Mucosa of rectum (tissue), 2 donors: ENCODE measurements at regions not wholly inside any gene's neighbourhood (a gene's known extent, or its start where the extent isn't known, plus 50 kb on each side); places are given as distances from the start of the nearest gene placed in this dataset.
"Not testable (repeated sequence)": the region's sequence is repeated elsewhere in the genome, so short reads cannot be mapped to it uniquely, and the experiment has no call there.

Experiments used
- H3K27ac ChIP-seq, 2 donors: one replicate each; pipeline ENCODE4 v1.7.0; 2013; ENCODE audit warnings: inconsistent platforms in 2 of 2, low read depth in 2 of 2, low read length in 2 of 2
- H3K27me3 ChIP-seq, 2 donors: one replicate each; pipeline ENCODE4 v1.7.0; 2013; ENCODE audit warnings: low read length in 2 of 2; ENCODE audit not compliant: control insufficient read depth in 2 of 2, insufficient read depth in 2 of 2
- H3K36me3 ChIP-seq, 2 donors: one replicate each; pipeline ENCODE4 v1.7.0; 2013; ENCODE audit warnings: low read length in 2 of 2; ENCODE audit not compliant: control insufficient read depth in 2 of 2, insufficient read depth in 2 of 2
- H3K4me1 ChIP-seq, 2 donors: one replicate each; pipeline ENCODE4 v1.7.0; 2013; ENCODE audit warnings: low read length in 2 of 2, mild to moderate bottlenecking in 1 of 2; ENCODE audit not compliant: control insufficient read depth in 2 of 2, insufficient read depth in 2 of 2
- H3K4me3 ChIP-seq, 2 donors: one replicate each; pipeline ENCODE4 v1.7.0; 2013; ENCODE audit warnings: low read length in 2 of 2
- H3K9ac ChIP-seq, 2 donors: one replicate each; pipeline ENCODE4 v1.7.0; 2013; ENCODE audit warnings: low read length in 2 of 2, low read depth in 1 of 2, mild to moderate bottlenecking in 1 of 2
- H3K9me3 ChIP-seq, 2 donors: one replicate each; pipeline ENCODE4 v1.7.0; 2013; ENCODE audit warnings: low read length in 2 of 2; ENCODE audit not compliant: control insufficient read depth in 2 of 2
- donor health status: healthy.
- donor health status: Normal muscosa, but diverticular disease.

DNA sequence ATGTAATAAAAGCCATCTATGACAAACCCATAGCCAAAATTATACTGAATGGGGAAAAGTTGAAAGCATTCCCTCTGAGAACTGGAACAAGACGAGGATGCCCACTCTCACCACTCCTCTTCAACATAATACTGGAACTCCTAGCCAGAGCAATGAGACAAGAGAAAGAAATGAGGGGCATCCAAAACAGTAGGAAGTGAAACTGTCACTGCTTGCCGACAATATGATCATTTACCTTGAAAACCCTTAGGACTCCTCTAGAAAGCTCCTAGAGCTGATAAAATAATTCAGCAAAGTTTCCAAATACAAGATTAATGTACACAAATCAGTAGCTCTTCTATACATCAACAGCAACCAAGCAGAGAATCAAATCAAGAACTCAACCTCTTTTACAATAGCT is 241.0 kb upstream of the ZEB2 start:
- H3K27ac ChIP-seq, H3K27me3 ChIP-seq, H3K9ac ChIP-seq, H3K4me1 ChIP-seq, H3K4me3 ChIP-seq, H3K36me3 ChIP-seq, H3K9me3 ChIP-seq: not testable (repeated sequence)

GRCh38 chr2:144759746-144760145 is 239.8 kb upstream of the ZEB2 start:
- Histone ChIP-seq H3K27ac (no peak overlapping the region), H3K9me3 (no peaks in the 10 kb centered on the region), H3K9ac (no peak overlapping the region), H3K36me3 (no peaks in the 10 kb centered on the region), H3K4me1 (no peaks in the 10 kb centered on the region), H3K27me3 (no peaks in the 10 kb centered on the region), H3K4me3 (no peak overlapping the region)

GRCh38 chr2:144758196-144758595 is 238.3 kb upstream of the ZEB2 start:
- H3K4me1 ChIP-seq, H3K27me3 ChIP-seq, H3K4me3 ChIP-seq, H3K9me3 ChIP-seq, H3K27ac ChIP-seq, H3K9ac ChIP-seq, H3K36me3 ChIP-seq: not testable (repeated sequence)

DNA sequence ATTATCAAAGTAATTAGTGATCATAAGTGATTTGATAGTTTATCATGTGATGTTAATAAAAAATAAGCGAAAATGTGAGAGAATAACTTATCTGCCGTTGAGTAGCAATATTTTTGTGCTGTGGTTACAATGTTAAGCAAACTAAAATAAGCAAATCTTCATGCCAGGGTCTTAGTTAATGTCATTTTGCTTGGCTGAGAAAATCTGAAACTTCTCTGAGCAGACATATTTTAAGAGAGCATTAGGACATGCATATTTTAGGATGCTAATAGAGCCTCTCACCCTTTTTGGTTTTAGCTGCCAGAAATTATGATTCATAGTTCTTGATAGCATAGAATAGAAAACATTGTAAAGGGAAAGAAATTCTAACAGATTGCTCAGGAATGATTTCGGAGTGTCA is 233.5 kb upstream of the ZEB2 start:
- Histone ChIP-seq H3K36me3 (no peaks in the 10 kb centered on the region), H3K9me3 (peaks cover 0 to 4% of the 10 kb centered on the region in 2 donors), H3K27ac (no peak overlapping the region), H3K4me1 (no peaks in the 10 kb centered on the region), H3K4me3 (no peak overlapping the region), H3K27me3 (no peaks in the 10 kb centered on the region), H3K9ac (no peak overlapping the region)

DNA sequence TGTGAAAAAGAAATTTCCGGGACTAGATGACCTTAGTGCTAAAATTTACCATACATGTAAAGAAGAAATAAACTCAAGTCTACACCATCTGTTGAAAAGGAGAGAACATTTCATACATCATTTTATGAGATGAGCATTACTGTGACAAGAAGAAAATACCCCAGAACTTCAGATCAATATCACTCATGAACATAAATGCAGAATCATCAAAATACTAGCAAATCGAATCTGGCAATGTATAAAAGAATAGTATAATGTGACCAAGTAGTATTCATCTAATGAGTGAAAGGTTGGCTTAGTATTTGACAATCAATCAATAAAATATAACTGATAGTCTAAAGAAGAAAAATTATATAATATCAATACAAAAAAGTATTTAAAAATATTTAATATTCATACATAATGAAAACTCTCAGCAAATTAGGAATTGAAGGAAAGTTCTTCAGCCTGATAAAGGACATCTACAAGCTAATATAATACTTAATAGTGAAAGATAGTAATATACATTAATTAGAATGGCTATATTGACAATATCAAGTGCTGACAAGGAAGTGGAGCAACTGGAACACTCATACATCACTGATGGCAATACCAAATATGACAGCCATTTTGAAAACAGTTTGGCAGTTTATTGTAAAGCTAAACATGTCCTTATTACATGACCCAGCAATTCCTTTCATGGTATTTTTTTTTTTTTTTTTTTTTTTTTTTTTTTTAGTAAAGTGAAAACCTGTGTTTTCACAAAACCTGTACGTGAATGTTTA is 231.4 kb upstream of the ZEB2 start:
- no peak overlapping the region for H3K27ac ChIP-seq
- H3K9ac ChIP-seq, result no peak overlapping the region
- no peaks in the 10 kb centered on the region for H3K4me1 ChIP-seq
- no peak overlapping the region for H3K4me3 ChIP-seq
- no peaks in the 10 kb centered on the region for H3K36me3 ChIP-seq
- peaks cover 4 to 9% of the 10 kb centered on the region in 2 donors for H3K9me3 ChIP-seq
- H3K27me3 ChIP-seq, result no peaks in the 10 kb centered on the region

DNA sequence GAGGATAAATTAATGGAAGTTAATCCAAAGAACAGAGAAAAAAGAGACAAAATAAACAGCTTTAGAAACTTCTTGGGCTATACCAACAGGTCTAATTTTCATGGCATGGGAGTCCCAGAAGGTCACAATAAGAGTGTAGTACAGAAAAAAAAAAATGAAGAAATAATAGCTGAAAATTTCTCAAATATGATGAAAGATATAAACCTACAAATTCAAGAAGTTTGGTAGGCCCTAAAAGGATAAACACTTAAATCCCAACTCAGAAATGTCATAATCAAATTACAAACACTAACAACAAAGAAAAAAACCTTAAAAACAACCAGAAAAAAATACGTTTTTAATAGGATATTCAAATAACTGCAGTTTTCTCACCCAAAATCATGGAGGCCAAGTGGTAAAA is 229.3 kb upstream of the ZEB2 start:
- H3K27ac ChIP-seq, result no peak overlapping the region
- H3K27me3 ChIP-seq, result no peaks in the 10 kb centered on the region
- H3K4me3 ChIP-seq, result no peak overlapping the region
- H3K9ac ChIP-seq, result no peak overlapping the region
- H3K36me3 ChIP-seq, result no peaks in the 10 kb centered on the region
- no peaks in the 10 kb centered on the region for H3K4me1 ChIP-seq
- H3K9me3 ChIP-seq, result peaks cover 4 to 9% of the 10 kb centered on the region in 2 donors

DNA sequence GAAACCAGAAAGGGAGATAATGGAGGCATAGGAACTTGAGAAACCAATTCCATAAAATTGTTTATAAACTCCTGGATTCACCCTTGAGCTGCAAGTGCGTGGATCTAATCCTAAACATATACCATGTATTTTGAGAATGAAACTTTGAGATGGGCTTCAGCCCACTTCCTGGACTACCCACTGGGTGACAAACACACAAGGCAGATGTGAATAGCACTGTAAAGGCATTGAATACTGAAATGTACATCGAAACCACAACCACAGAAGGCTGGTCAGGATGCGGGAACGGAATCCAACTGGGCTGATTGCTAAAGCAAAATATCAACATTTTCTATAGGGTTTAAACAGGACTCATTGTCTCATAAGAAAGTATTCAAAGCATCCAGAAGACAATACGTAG is 228.5 kb upstream of the ZEB2 start:
- Histone ChIP-seq H3K9me3 (peaks cover 4 to 9% of the 10 kb centered on the region in 2 donors), H3K27ac (no peak overlapping the region), H3K9ac (no peak overlapping the region), H3K4me3 (no peak overlapping the region), H3K4me1 (no peaks in the 10 kb centered on the region), H3K36me3 (no peaks in the 10 kb centered on the region), H3K27me3 (no peaks in the 10 kb centered on the region)

GRCh38 chr2:144747571-144747970 is 227.7 kb upstream of the ZEB2 start:
- no peak overlapping the region for H3K9ac ChIP-seq
- no peak overlapping the region for H3K4me3 ChIP-seq
- H3K27ac ChIP-seq, result no peak overlapping the region
- no peaks in the 10 kb centered on the region for H3K36me3 ChIP-seq
- H3K9me3 ChIP-seq, result peaks cover 4 to 9% of the 10 kb centered on the region in 2 donors
- no peaks in the 10 kb centered on the region for H3K27me3 ChIP-seq
- no peaks in the 10 kb centered on the region for H3K4me1 ChIP-seq

GRCh38 chr2:144745424-144745823 is 225.5 kb upstream of the ZEB2 start:
- Histone ChIP-seq H3K9ac (no peak overlapping the region), H3K27me3 (no peaks in the 10 kb centered on the region), H3K4me1 (no peaks in the 10 kb centered on the region), H3K9me3 (peaks cover 4 to 9% of the 10 kb centered on the region in 2 donors), H3K36me3 (no peaks in the 10 kb centered on the region), H3K27ac (no peak overlapping the region), H3K4me3 (no peak overlapping the region)

DNA sequence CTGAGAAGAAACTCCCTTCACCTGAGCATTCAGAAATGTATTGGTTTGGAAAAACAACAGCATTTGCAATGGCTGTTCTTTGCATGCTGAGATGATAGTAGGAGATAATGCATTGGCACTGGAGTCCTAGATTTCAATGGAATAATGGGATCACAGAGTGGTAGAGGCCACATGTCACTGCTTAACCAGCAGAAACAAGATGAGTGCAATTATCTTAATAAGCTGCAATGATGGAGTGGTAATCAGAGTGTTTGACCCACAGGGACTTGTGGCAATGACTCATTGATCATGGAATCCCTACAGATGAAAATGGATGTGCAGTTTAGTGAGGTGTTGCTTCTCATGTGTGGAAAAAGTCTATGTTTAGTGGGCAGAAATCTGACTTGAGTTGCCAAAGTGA is 218.8 kb upstream of the ZEB2 start:
- H3K9ac ChIP-seq, result no peak overlapping the region
- no peaks in the 10 kb centered on the region for H3K27me3 ChIP-seq
- no peak overlapping the region for H3K4me3 ChIP-seq
- no peaks in the 10 kb centered on the region for H3K9me3 ChIP-seq
- no peak overlapping the region for H3K27ac ChIP-seq
- H3K36me3 ChIP-seq, result no peaks in the 10 kb centered on the region
- H3K4me1 ChIP-seq, result no peaks in the 10 kb centered on the region

- H3K27ac ChIP-seq, result no peak overlapping the region
- H3K36me3 ChIP-seq, result no peaks in the 10 kb centered on the region
- no peaks in the 10 kb centered on the region for H3K9me3 ChIP-seq
- no peaks in the 10 kb centered on the region for H3K4me1 ChIP-seq
- H3K4me3 ChIP-seq, result no peak overlapping the region
- no peaks in the 10 kb centered on the region for H3K27me3 ChIP-seq
- no peak overlapping the region for H3K9ac ChIP-seq
Observed at GRCh38 chr2:144730711-144731110, 210.8 kb upstream of the ZEB2 start.
